HG03108 (cell line): ENCODE measurements at regions not wholly inside any gene's neighbourhood (a gene's known extent, or its start where the extent isn't known, plus 50 kb on each side); places are given as distances from the start of the nearest gene placed in this dataset.

Experiments used
- ATAC-seq: cut with Tn5 transposase; IDR thresholded peaks from one replicate; pipeline ENCODE4 v1.9.1; 2021; ENCODE audit warnings: moderate library complexity; ENCODE audit not compliant: unreplicated experiment

DNA sequence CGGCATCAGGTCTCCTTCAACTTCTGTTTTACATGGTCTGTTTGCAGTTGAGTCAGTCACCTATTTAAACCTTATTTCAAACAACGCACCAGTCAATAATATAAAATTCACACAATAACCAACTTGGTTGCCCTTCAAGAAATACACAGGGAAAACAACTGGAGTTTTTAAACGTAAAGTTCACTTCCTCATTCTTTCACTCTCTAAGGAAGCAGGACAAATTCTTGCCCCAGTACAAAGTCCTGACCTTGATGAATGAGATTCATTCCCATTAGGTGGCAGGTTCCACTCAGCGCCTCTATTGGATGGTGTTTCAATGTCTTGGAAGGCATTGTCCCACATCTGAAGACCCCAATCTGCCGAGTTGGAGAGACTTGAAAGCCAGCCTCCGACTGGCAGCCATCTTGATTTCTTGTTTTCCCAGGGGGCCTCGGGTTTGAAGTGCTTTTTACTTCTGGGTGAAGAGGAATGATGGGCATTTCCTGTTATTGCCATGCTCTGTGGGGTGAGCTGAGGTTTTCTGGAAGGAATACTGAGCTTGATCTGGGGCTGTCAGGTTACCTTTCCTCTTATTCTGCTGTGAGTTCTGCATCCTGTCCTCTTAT lies 105.0 kb downstream of the ACER2 start:
- ATAC-seq: no peak

DNA sequence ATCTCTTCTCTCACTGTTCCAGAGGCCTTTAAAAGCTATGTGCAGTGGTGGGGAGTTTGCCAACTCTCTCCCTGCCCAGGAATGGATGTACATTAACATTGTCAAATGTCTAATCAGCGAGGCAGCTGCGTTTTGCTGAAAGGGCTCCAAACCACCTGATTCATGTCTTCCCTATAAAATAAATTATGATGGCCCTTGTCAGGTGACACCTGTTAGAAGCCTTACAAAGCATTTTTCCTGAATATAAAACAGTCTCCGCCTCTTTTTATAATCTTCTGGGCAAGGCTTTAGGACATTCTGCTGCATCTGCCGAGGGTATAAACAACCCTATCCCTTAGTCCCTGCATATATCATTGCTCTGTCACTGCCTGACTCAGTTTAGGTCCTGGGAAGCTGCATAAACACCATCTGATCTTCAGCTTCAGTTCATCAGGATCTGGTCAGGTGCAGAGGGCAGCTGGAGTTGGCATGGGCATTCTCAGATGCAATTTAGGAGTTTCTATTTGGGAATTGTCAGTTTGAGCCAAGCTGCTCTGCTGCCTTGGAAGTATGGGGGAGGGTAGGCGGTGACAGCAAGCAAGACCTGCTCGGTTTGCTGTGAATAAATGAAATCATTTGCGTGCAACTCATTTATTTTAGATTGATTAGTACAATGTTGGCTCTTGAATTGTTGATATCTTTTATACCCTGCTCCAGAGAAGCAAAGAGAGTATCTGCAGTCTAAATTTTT lies 103.5 kb downstream of the ACER2 start:
- ATAC-seq: no peak

DNA sequence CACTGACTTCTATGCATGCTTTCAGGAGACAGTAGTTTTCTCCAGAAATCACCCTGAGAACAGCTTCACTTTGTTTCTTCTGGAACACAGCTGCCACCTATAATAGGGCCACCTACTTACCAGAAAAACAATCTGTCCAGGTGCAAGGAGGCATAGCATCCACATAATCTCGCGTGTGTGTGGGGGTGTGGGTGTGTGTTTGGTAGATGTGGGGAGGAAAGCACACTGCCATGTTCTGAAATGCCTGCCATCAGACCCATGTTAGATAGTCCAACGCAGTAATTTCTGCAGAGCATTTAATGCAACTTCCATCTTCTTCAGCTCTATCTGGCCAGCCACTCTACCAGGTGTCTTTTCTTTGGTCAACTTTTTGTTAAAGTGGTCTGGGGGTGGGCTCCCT lies 102.9 kb downstream of the ACER2 start:
- no peak for ATAC-seq

DNA sequence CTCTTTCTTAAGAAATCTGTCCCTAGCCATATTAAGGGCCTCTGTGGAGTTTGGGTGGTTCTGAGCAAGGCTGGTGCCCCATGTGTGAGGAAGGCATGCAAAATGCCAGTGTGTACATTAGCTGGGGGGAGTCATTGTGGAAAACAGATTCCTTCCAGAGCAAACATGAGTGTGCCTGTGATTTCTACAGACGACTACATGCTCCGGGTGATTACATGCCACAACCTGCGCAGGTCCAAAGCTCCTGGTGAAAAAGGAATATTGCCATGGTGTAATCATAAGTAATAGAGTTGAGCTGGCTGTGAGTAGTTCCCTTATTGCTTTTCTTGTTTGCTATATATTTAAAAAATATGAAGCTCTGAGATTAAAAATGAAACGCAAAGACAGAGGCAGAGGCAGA lies 102.1 kb downstream of the ACER2 start:
- no peak for ATAC-seq
